NCI-H774 (cell line): ENCODE measurements at regions not wholly inside any gene's neighbourhood (a gene's known extent, or its start where the extent isn't known, plus 50 kb on each side); places are given as distances from the start of the nearest gene placed in this dataset.
"Not testable (repeated sequence)": the region's sequence is repeated elsewhere in the genome, so short reads cannot be mapped to it uniquely, and the experiment has no call there.

ENCODE experiments used
- DNase-seq: peaks from one replicate; lab custom pipeline; 2025; lab: John Stamatoyannopoulos, UW

DNA sequence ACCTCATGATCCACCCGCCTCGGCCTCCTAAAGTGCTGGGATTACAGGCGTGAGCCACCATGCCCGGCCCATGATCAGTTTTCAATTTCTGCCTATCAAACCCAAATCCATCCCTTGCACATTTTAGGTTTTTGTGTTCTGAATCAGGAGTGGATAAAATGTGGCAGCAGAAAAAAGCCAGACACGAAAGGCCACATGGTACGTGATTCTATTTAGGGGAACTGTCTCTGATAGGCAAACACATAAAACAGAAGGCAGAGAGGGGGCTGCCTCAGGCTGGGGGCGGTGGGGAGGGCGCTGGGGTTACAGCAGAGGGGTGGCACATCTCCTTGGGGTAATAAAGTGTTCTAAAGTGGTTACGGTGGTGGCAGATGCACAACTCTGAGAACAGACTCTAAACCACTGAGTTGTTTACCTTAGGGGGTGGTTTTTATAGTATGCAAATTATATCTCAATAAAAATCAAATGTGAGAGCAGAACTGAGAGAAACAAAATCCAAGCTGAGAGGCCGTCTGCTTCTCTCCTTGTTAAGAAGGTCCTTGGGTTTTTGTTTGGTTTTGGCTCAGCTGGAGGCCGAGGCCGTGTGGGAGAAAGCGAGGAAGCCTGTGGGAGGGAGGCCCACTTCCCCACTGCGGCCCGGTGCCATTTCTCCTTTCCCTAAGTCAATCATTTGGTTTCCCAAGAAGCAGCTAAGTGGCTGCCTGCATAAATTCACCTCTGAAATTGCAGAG lies 78.0 kb downstream of the SOWAHC start:
- no peak for DNase-seq

DNA sequence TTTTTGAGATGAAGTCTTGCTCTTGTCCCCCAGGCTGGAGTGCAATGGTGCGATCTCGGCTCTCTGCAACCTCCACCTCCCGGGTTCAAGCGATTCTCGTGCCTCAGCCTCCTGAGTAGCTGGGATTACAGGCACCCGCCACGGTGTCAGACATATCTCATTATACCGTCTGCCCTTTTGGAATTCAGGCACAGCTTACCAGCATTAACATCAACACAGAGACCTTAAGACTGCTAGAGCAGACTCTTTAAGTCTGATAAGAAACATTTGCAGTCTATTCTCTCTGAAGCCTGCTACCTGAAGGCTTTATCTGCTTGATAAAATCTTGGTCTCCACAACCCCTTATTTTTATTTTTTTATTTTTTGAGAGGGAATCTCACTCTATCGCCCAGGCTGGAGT lies 78.7 kb downstream of the SOWAHC start:
- DNase-seq = not testable (repeated sequence)

DNA sequence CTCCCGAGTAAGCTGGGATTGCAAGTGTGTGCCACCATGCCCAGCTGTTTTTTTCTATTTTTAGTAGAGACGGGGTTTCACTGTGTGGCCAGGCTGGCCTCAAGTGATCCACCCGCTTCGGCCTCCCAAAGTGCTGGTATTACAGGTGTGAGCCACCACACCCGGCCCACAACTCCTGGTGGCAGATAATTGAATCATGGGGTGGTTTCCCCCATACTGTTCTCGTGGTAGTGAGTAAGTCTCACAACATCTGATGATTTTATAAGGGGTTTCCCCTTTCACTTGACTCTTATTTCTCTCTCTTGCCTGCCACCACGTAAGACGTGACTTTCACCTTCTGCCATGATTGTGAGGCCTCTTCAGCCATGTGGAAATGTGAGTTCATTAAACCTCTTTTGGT lies 79.1 kb downstream of the SOWAHC start:
- not testable (repeated sequence) for DNase-seq

DNA sequence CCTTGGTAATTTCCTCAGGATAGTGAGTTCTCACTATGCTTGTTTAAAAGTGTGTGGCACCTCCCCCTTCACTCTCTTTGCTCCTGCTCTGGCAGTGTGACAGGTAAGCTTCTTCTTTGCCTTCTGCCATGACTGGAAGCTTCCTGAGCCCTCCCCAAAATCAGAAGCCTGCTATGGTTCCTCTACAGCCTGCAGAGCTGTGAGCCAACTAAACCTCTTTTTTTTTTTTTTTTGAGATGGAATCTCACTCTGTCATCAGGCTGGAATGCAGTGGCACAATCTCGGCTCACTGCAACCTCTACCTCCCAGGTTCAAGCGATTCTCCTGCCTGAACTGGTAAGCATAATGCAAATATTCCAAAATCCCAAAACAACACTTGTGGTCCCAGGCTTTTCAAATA lies 80.0 kb downstream of the SOWAHC start:
- DNase-seq = no peak

DNA sequence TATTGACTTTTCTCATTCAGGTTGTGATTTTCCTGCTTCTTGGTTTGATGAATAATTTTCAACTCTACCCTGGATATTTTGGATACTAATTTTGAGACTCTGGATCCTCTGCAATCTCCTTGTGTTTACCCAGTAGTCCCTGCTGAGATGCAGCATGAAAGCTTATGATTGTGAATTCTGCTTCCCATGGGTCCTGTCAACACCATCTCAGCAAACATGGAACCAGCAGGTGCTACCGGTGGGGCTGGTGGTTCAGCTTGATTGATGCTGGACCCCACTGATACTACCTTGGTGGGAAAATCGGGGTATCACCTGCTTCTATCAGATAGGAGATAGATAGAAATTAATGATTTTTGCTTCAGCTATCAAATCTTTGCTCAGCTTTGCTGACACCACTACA lies 81.1 kb downstream of the SOWAHC start:
- no peak for DNase-seq

DNA sequence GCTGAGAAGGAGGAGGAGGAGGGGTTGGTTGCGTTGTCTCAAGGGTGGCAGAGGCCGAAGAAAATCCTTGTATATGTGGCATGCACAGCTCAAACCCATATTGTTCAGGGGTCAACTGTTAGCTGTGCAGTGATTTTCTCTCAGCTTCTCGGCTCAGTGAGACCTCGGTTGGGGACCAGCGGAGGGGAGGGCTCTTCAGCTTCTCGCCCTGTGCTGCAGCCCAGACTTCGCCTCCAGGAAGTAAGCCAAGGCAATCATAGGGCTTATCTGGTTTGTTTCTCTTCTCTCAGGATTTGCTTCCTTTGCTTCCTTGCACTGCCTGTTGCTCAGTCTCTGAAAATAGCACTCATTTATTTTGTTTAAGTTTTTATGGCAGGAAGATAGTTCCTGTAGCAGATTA lies 85.5 kb downstream of the SOWAHC start:
- no peak for DNase-seq

DNA sequence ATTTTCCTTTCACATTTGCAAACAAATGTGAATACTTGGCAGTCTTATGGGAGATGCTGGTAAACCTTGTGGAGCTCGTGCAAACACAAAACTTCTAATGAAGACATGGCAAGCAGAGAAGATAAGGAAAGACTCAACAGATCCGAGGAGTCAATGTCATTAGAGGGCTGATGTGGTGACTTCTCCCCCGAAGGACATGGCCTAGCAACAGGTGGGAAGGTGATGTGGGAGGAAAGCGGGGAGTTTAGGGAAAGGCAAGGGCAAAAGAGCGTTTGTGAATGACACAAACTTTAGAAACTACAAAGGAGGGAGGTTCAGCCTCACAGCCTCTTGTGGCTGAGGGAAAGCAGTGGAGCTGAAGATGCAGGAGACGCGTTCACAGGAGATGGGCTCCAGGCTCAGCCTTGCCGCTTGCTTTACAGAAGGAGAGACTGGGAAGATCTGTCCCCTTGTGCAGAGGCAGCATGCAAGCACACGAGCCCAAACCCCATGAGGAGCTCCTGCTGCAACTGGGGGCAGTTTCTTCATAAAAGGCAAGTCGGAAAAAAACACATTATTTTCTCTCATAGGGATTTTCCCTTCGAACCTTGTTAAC lies 86.6 kb downstream of the SOWAHC start:
- DNase-seq = no peak

DNA sequence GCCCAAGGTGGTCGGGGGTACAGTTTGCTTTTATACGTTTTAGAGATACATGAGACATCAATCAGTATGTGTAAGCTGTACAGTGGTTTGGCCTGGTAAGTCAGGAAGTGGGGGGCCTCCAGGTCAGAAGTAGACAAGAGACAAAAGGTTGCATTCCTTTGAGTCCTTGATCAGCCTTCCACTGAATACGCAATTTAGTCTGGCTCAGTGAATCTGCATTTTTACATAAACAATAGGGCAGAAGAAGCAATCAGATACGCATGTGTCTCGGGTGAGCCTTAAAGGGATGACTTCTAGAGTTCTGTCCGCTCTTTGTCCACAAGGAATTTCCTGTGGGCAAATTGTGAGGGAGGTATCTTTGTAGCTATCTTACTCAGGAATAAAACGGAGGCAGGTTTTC lies 87.2 kb downstream of the SOWAHC start:
- no peak for DNase-seq

DNA sequence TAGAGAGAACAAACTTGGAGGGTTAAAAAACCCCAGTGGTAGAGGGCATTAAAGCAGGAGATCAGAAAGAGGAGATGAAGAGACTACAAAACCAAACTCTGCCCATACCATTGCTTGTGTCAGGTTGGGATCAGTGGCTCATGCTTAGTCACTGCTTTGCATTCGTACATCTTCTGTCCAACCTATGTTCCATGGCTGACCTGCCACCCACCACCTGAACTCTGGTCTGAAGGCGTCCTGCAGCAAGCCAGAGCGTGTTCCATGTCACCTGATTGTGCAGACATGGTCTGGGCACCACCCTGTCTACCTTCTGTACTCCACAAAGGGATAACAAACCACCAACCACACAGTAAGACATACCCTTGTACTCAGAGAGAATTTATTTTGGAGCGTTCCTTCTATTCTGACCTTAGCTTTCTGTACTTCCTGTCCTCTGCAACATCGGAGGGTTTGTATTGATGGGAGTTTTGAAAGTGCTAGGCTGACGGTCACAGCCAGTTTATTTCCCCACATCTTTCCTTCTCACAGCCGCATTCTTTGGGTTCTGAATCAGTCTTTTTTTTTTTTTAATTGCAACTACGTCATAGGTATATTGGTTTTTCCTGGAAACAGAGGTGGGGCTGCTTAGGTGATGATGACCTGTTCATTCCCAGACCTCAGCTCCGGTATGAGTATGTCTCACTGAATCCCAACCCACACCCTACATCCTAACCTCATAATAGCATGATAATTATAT lies 88.3 kb downstream of the SOWAHC start:
- no peak for DNase-seq

DNA sequence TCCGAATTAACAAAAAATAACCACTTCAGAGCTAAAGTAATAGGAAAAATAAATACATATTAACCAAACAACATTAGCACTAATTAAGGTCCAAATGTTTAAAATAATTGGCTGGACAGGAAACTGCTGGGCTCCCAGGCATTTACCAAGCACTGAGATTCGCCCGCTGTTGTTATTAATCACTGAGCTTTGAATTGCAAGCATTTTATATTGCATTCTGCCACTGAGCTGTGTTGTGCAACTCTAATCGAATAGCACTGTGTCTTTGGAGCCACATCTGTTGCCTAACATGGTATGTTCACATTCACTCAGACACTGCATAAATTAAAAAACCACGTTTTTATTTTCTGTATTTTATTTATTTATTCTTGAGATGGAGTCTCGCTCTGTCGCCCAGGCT lies 88.9 kb downstream of the SOWAHC start:
- DNase-seq = no peak

DNA sequence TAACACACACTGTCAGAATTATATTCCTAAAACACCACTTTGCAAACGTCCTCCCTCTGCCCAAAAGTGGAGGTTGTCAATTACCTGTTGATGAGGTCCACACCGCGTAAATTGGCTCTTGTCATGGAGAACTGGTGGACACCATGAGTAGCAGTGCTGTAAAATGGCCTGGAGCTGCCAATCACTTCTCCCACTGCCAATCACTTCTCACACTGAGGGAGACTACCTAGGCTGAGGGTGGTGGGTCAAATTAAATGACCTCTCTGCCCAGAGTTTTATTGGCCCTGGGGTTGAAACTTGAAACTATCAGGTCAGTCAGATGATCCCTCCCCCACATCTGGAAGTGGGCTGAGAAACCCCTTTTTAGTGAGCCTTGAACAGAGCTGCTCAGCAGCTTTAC lies 89.6 kb downstream of the SOWAHC start:
- no peak for DNase-seq

DNA sequence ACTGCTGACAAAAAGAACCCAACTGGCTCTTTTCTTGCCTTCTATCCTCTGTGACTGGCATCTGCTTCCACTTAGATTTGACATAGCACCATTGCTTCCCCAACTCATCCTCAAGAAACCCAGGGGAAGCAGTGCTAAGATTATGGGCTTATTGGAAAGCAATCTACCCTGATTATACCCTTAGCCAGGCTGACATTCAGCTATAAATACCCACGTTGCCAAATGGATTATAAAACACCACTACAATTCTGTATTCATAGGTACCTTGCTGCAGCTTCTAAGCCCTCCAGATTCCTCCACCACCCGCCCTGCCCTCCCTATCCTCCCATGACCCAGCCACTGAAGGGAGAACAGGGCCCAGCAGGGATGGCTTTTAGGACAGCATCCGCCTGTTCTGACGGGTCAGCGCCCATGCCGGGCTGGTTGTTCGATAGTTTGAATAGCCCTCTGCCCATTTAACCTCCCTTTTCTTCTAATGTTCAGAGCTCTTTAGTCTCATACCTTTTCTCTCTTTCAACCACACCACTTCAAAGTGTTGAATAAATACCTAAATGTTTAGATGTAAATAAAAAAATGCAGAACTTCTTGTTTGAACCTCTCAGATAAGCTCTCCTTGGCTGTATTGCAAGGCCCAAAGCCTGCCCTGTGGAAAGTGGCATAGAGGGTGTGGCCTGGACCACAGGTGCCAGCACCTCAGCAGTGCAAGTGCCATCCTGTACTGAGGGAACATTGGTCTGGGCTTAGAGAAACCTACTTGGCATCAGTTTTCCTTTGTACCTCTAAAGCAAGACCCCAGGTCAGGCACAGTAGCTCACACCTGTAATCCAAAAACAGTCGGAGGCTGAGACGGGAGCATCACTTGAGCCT lies 86.6 kb upstream of the RGPD5 start:
- no peak for DNase-seq

DNA sequence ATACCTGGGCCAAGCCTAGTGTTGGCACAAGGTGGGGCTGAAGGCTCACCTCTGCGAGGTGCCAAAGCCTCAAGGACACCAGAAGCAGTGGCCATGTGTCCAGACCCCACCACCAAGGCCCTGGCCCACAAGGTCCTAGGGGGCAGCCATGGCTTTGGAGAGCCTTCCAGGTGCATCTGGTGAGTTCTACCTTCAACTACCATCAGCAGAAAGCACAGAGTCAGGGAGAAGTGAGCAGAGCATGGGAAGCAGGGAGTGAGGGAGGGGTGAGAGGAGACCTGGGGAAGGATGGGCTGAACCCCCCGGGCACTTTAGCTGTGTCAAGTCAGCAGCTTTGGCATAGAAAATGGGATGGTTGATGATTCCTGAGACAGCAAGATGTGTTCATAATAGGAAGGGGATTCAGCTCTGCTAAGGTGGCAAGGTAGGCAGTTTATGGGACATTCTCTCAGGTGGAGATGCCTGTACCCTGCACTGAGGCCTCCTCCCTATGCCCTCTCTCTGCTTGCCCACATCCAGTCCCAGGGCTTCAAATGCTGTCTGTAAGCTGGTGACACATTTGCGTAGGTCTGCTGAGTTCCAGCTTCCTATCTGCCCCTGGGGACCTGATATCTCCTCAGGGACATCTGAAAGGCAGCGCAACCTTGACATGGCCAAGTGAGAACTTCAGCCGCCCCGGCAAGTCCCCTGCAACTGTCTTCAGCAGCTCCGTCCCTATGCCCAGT lies 83.4 kb upstream of the RGPD5 start:
- no peak for DNase-seq

DNA sequence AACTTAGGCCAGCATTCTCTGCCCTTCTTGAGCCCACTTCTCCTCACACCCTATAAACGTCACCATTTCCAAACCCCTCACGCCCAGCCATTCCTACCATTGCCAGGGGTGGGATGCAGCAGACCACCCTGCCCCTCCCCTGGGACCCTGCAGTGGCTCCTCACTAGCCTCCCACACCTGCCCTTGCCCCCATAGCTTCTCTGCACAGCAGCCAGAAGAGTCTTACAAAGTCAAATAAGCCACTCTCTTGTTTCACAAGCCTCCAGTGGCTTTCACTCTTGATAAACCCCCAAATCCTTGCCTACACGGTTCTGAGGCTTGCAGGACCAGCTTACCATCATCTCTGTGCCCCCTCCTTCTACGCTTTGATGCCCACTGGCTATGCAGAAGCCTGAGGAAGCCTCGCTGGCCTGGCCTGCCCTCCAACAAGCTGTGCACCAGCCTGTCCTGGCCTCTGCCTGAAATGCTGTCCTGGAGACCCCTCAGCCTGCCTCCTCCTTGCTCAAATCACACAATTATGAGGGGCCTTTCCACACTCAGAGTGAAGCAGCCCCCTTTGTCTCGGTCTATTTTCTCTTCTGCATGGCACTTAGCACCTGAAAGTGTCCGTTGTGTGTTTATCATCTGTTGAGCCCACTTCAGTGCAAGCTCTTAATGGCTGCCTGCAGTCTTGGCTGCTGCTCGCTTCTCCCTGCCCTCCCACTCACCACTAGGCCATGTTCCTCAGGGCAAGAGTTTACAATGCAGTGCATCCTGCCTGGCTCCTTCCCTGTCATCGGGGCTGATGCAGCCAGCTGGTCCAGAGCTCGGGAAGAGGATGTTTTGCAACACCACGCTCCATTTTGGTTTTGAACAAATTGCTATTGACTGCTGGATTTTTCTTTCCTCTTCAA lies 82.6 kb upstream of the RGPD5 start:
- no peak for DNase-seq

DNA sequence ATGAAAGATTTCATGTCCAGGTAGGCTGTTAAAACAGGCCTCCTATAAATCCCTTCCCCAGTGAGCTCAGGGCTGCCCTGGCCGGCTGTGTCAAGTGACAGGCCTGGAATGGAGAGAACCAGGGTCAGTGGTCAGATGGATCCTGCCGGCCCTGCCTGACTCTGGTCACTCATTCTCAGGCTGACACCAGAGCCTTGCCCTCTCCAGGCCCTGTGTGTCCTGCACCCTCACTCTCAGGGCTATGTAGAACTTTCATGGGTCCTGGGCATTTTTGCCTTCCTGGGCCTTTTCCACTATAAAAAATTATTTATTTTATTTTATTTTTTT lies 82.0 kb upstream of the RGPD5 start:
- DNase-seq = no peak

DNA sequence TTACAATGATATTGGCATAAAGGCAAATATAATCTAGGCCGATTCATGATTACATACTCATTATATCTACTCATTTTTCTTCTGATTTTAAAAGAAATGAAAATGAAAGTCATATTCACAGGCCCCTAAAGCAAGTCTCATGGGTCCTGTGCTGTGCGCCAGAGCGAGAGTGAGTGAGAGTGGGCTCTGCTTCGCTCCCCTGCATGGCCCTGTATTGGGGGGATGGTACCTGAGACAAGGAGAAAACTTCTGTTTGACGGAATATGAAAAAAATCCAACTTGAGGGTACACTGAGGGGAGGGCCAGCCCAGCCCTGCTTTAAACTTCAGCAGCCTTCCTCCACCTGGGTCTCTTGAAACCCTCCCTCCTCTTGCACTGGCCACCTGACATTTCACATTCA lies 81.4 kb upstream of the RGPD5 start:
- DNase-seq = no peak

DNA sequence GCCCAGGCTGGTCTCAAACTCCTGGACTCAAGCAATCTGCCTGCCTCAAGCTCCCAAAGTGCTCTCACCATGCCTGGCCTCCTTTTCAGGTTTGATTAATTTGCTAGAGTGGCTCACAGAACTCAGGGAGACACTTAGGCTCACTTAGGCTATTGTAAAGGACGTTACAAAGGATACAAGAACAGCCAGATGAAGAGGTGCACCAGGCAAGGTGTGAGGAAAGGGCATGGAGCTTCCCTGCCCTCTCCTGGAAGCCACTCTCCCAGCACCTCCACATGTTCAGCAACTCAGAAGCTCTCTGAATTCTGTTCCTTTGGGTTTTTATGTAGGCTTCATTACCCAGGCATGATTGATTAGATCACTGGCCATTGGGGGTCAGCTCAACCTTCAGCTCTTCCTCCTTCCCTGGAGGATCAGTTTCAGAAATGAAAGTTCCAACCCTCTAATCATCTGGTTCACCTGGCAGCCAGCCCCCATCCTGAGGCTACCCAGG lies 78.7 kb upstream of the RGPD5 start:
- DNase-seq = no peak

DNA sequence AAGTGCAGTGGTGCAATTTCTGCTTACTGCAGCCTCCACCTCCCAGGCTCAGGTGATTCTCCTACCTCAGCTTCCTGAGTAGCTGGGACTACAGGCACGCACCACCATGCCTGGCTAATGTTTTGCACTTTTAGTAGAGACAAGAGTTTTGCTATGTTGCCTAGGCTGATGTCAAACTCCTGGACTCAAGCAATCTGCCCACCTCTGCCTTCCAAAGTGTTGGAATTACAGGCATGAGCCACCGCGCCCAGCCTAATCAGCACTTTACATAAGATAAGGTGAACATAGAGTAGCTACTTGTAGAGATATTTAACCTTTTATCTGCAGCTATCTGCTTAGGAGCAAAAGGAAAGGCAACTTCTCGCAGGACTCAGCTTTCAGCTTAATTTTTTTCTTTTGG lies 77.5 kb upstream of the RGPD5 start:
- DNase-seq = not testable (repeated sequence)

DNA sequence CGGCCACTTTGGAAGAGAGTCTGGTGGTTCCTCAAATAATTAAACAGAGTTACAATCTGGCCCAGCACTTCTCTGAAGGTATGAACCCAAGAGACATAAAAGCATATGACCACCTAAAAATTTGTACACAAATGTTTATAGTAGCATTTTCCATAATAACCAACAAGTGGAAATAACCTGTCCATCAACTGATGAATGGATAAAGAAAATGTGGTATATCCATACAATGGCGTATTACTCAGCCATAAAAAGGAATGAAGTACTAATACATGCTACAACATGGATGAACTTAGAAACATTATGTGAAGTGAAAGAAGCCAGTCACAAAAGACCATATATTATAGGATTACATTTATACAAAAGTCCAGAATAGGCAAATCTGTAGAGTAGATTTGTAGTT lies 76.0 kb upstream of the RGPD5 start:
- DNase-seq = no peak

DNA sequence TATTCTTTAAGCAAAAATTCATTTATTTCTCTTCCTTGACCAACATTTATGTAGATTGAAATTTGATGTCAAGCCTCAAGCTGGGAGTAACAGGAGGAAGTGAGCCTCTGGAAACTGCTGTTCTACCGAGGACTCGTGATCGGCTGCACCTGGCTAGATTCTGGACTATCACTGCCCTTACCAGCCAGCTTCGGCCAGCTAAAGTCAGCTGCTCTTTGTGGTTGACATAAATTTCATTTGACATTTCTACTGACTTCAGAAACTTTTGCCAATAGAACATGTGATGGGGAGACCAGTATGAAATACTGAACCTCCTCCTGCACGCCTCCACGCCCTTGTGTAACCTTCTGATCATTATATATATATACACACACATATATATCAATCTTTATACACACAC lies 74.2 kb upstream of the RGPD5 start:
- DNase-seq = no peak
